A673 (cell line): ENCODE measurements at regions not wholly inside any gene's neighbourhood (a gene's known extent, or its start where the extent isn't known, plus 50 kb on each side); places are given as distances from the start of the nearest gene placed in this dataset.

ENCODE experiments used
- BruUV-seq: library from RNA; stranded (reverse); fragments of 400-500 nt; replicated peaks from 2 replicates; lab custom pipeline; 2021; lab: Mats Ljungman, UMichigan
- CTCF ChIA-PET: fragments of 300-600 bp; sonication (Branson Sonifier 250); formaldehyde crosslinking; loops from one replicate; lab custom pipeline; 2022; ENCODE audit warnings: antibody characterized with exemption; lab: Charles Lee
- POLR2A ChIA-PET: fragments of 300-600 bp; sonication (Branson Sonifier 250); formaldehyde crosslinking; loops from one replicate; lab custom pipeline; 2022; ENCODE audit warnings: antibody characterized with exemption; ENCODE audit not compliant: low non-redundant PET; lab: Charles Lee
- DNase-seq: peaks from one replicate; pipeline ENCODE4 v3.0.0-alpha.2; 2015; ENCODE audit warnings: low spot score
- H3K27ac ChIP-seq: fragments of 200-600 bp; sonication (generic); 2 replicates; pipeline ENCODE4 v1.5.1; 2016; ENCODE audit warnings: mixed run types, low read depth, mild to moderate bottlenecking, mixed read lengths, antibody characterized with exemption, low read length; ENCODE audit not compliant: poor library complexity, severe bottlenecking
- H3K27me3 ChIP-seq: fragments of 200-600 bp; sonication (generic); replicated peaks from 2 replicates; pipeline ENCODE4 v1.6.1; 2017; ENCODE audit warnings: mixed run types, low read depth, mild to moderate bottlenecking, mixed read lengths, antibody characterized with exemption, low read length; ENCODE audit not compliant: insufficient read depth, poor library complexity
- H3K36me3 ChIP-seq: fragments of 200-600 bp; sonication (generic); 2 replicates; pipeline ENCODE4 v1.6.1; 2016; ENCODE audit warnings: mixed run types, mild to moderate bottlenecking, mixed read lengths, antibody characterized with exemption, low read length; ENCODE audit not compliant: insufficient read depth, poor library complexity, severe bottlenecking
- H3K4me1 ChIP-seq: fragments of 200-600 bp; sonication (generic); 2 replicates; pipeline ENCODE4 v1.6.1; 2017; ENCODE audit warnings: mixed run types, mild to moderate bottlenecking, mixed read lengths, antibody characterized with exemption, low read length; ENCODE audit not compliant: insufficient read depth, poor library complexity, severe bottlenecking
- H3K4me3 ChIP-seq: fragments of 200-600 bp; sonication (generic); 2 replicates; pipeline ENCODE4 v1.5.1; 2016; ENCODE audit warnings: low read depth, mixed run types, mild to moderate bottlenecking, mixed read lengths, low read length; ENCODE audit not compliant: poor library complexity, severe bottlenecking
- H3K9me3 ChIP-seq: fragments of 200-600 bp; sonication (generic); 2 replicates; pipeline ENCODE4 v1.6.1; 2016; ENCODE audit warnings: mixed run types, low read depth, mild to moderate bottlenecking, mixed read lengths, antibody characterized with exemption, low read length; ENCODE audit not compliant: poor library complexity, severe bottlenecking
- EZH2 ChIP-seq: fragments of 200-600 bp; sonication (generic); IDR thresholded peaks from 2 replicates; pipeline ENCODE4 v1.6.1; 2017; ENCODE audit warnings: borderline replicate concordance, low read depth, mild to moderate bottlenecking, mixed read lengths, antibody characterized with exemption, low read length; ENCODE audit not compliant: poor library complexity, severe bottlenecking
- intact Hi-C: fragments of 100-400 bp; cut with micrococcal nuclease; formaldehyde crosslinking; loops from one replicate; pipeline ENCODE4 v1.10.0; 2022; ENCODE audit not compliant: unreplicated experiment
- TF ChIP-seq, protein P1 (sequence below): fragments of 300-800, 200-600 bp; sonication (generic); conservative IDR thresholded peaks from 2 replicates; pipeline ENCODE4 v1.5.1; 2017; ENCODE audit warnings: low read depth, mild to moderate bottlenecking, antibody characterized with exemption, low read length, moderate library complexity, mixed read lengths

DNA sequence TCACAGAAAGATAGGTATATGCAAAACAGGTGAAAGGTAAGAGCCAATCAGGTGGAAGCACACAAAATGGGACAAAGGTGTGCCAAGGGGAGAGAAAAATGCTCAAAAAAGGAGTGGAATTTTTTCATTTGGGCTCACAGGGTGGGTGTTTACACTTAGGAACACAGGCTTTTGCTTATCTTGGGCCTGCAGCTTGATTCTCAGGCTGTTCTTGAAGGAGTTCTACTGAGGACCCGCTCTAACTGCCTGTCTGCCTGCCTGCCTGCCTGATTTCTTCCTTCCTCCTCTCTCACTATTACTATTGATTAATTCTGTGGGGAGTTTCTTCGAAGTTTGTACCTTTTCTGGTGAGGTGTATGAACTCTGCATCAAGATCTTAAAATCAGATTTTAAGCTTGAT, 120.3 kb upstream of the CTSO start:
- no peak overlapping the region for H3K27ac ChIP-seq
- no peak for TF ChIP-seq EZH2
- TF ChIP-seq, protein P1, sequence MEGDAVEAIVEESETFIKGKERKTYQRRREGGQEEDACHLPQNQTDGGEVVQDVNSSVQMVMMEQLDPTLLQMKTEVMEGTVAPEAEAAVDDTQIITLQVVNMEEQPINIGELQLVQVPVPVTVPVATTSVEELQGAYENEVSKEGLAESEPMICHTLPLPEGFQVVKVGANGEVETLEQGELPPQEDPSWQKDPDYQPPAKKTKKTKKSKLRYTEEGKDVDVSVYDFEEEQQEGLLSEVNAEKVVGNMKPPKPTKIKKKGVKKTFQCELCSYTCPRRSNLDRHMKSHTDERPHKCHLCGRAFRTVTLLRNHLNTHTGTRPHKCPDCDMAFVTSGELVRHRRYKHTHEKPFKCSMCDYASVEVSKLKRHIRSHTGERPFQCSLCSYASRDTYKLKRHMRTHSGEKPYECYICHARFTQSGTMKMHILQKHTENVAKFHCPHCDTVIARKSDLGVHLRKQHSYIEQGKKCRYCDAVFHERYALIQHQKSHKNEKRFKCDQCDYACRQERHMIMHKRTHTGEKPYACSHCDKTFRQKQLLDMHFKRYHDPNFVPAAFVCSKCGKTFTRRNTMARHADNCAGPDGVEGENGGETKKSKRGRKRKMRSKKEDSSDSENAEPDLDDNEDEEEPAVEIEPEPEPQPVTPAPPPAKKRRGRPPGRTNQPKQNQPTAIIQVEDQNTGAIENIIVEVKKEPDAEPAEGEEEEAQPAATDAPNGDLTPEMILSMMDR: no peak
- H3K27me3 ChIP-seq: no peaks in the 10 kb centered on the region
- intact Hi-C loops: no loop called here
- no peak for DNase-seq
- CTCF ChIA-PET: no interaction called here
- no peaks in the 10 kb centered on the region for H3K4me1 ChIP-seq
- BruUV-seq: no TSS peak
- POLR2A ChIA-PET: no interaction called here
- H3K4me3 ChIP-seq: no peak overlapping the region
- no peaks in the 10 kb centered on the region for H3K36me3 ChIP-seq
- H3K9me3 ChIP-seq: no peaks in the 10 kb centered on the region

DNA sequence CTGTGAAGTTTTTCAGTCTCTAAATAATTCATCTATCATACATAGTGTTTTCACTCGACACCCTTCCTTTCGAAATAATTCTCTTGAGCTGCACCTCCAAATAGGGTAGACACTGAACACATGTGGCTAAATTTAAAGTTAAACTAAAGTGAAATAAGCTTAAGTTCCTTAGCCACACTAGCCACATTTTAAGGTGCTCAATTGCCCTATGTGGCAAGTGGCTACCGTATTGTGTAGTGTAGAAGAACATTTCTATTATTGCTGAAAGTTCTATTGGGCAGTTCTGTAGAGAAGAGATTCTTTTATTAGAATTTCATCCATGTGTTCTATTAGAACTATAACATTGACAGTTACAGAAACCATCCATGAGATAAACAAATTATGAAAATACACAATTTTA, 107.0 kb upstream of the CTSO start:
- no peak for TF ChIP-seq EZH2
- TF ChIP-seq, protein P1: no peak
- intact Hi-C loops: no loop called here
- BruUV-seq: no TSS peak

DNA sequence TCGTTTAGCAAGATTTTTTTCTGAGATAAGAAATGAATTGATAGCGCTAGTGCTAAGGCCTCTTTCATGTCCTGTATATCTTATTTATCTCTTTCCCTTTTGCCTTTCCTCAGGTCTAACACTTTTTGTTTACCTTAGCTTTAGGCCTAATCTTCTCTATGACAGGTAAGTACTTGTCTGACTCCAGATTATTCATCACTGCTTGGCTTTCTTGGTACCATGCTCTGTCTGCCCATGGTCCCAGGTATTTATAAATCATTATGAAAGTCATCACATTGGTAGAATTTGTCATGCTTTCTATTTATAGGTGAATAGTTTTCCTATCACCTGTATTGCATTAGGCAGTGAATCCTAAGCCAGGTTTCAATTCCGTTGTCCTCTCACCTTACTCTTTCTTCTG, 99.5 kb upstream of the CTSO start:
- Histone ChIP-seq H3K27me3 (no peaks in the 10 kb centered on the region), H3K4me3 (no peak overlapping the region), H3K9me3 (no peaks in the 10 kb centered on the region), H3K36me3 (no peaks in the 10 kb centered on the region), H3K27ac (no peak overlapping the region), H3K4me1 (no peaks in the 10 kb centered on the region)
- TF ChIP-seq, protein P1: no peak
- TF ChIP-seq EZH2: no peak
- ChIA-PET POLR2A (no interaction called here), CTCF (no interaction called here)
- DNase-seq: no peak
- intact Hi-C loops: loop anchor here (1.0 kb wide), 1 partner anchor 16 kb away; no protein-coding TSS in a partner anchor
- BruUV-seq: no TSS peak

More for the DNA sequence above, 107.0 kb upstream of the CTSO start:
- Histone ChIP-seq H3K4me3 (no peak overlapping the region), H3K36me3 (no peaks in the 10 kb centered on the region), H3K9me3 (no peaks in the 10 kb centered on the region), H3K4me1 (no peaks in the 10 kb centered on the region), H3K27me3 (no peaks in the 10 kb centered on the region), H3K27ac (no peak overlapping the region)
- DNase-seq: no peak
- POLR2A ChIA-PET: no interaction called here
- CTCF ChIA-PET: no interaction called here
